SU-DHL-6 (cell line): ENCODE measurements at regions not wholly inside any gene's neighbourhood (a gene's known extent, or its start where the extent isn't known, plus 50 kb on each side); places are given as distances from the start of the nearest gene placed in this dataset.

Experiments used
- H2AFZ ChIP-seq: fragments of 200-600 bp; sonication (generic); 2 replicates; pipeline ENCODE4 v1.6.1; 2014; ENCODE audit warnings: low read depth, mild to moderate bottlenecking, moderate library complexity, mixed read lengths, antibody characterized with exemption, low read length; ENCODE audit not compliant: severe bottlenecking
- H3F3A ChIP-seq: fragments of 200-600 bp; shearing (Covaris generic); 2 replicates; pipeline ENCODE4 v1.6.0; 2016; ENCODE audit warnings: antibody characterized with exemption, mild to moderate bottlenecking; ENCODE audit not compliant: insufficient read depth
- H3K27ac ChIP-seq: fragments of 200-600 bp; sonication (generic); 2 replicates; pipeline ENCODE4 v1.5.1; 2016; ENCODE audit warnings: low read depth, mild to moderate bottlenecking, low read length, moderate library complexity, mixed read lengths
- H3K27me3 ChIP-seq: fragments of 200-600 bp; sonication (generic), shearing (Covaris generic); 2 replicates; pipeline ENCODE4 v1.6.0; 2014; ENCODE audit warnings: mild to moderate bottlenecking, low read length
- H3K36me3 ChIP-seq: fragments of 200-600 bp; sonication (generic); 2 replicates; pipeline ENCODE4 v1.6.1; 2014; ENCODE audit warnings: mild to moderate bottlenecking, low read length, mixed read lengths
- H3K4me2 ChIP-seq: fragments of 300-600, 200-600 bp; shearing (Covaris generic), sonication (generic); 2 replicates; pipeline ENCODE4 v1.6.0; 2014; ENCODE audit warnings: low read length, low read depth, mild to moderate bottlenecking; ENCODE audit not compliant: poor library complexity, severe bottlenecking
- H3K4me3 ChIP-seq: fragments of 200-600 bp; sonication (generic); 2 replicates; pipeline ENCODE4 v1.5.1; 2014; ENCODE audit warnings: antibody characterized with exemption, low read length, mild to moderate bottlenecking, mixed read lengths; ENCODE audit not compliant: insufficient read depth, poor library complexity, severe bottlenecking
- H3K79me2 ChIP-seq: fragments of 200-600 bp; sonication (generic); 2 replicates; pipeline ENCODE4 v1.6.1; 2014; ENCODE audit warnings: mild to moderate bottlenecking, low read length, moderate library complexity; ENCODE audit not compliant: insufficient read depth
- H3K9ac ChIP-seq: fragments of 200-600 bp; sonication (generic); 2 replicates; pipeline ENCODE4 v1.7.0; 2014; ENCODE audit warnings: mild to moderate bottlenecking, low read length
- H3K9me2 ChIP-seq: fragments of 200-600 bp; sonication (generic); replicated peaks from 2 replicates; pipeline ENCODE4 v1.6.1; 2014; ENCODE audit warnings: low read length; ENCODE audit not compliant: insufficient read depth
- H3K9me3 ChIP-seq: fragments of 200-600 bp; sonication (generic); 2 replicates; pipeline ENCODE4 v1.6.1; 2014; ENCODE audit warnings: low read length, mixed read lengths; ENCODE audit not compliant: insufficient read depth
- H4K20me1 ChIP-seq: fragments of 200-600 bp; sonication (generic); 2 replicates; pipeline ENCODE4 v1.6.1; 2014; ENCODE audit warnings: low read depth, mild to moderate bottlenecking, antibody characterized with exemption, low read length, moderate library complexity, mixed read lengths
- CTCF ChIP-seq: fragments of 200-600 bp; sonication (generic); IDR thresholded peaks from one replicate; pipeline ENCODE4 v1.5.1; 2017; ENCODE audit warnings: antibody characterized with exemption, mild to moderate bottlenecking, low read length, moderate library complexity; ENCODE audit not compliant: insufficient read depth, poor library complexity, severe bottlenecking
- EZH2phosphoT487 ChIP-seq: fragments of 200-600 bp; sonication (generic), shearing (Covaris generic); conservative IDR thresholded peaks from 2 replicates; pipeline ENCODE4 v1.6.1; 2018; ENCODE audit warnings: mild to moderate bottlenecking, antibody characterized with exemption, low read length, moderate library complexity, mixed read lengths

GRCh38 chr1:96981181-96981580, 259.6 kb downstream of the PTBP2 start:
- TF ChIP-seq CTCF (no peak), EZH2phosphoT487 (no peak)
- no peaks in the 10 kb centered on the region for H3K9me3 ChIP-seq
- H3K27me3 ChIP-seq: no peaks in the 10 kb centered on the region
- no peaks in the 10 kb centered on the region for H3K79me2 ChIP-seq
- no peaks in the 10 kb centered on the region for H3F3A ChIP-seq
- no peaks in the 10 kb centered on the region for H4K20me1 ChIP-seq
- H3K9ac ChIP-seq: no peak overlapping the region
- no peaks in the 10 kb centered on the region for H3K36me3 ChIP-seq
- no peak overlapping the region for H3K4me2 ChIP-seq
- no peak overlapping the region for H3K4me3 ChIP-seq
- no peaks in the 10 kb centered on the region for H3K9me2 ChIP-seq
- H2AFZ ChIP-seq: no peak overlapping the region
- H3K27ac ChIP-seq: no peak overlapping the region

GRCh38 chr1:96982118-96982517, 260.5 kb downstream of the PTBP2 start:
- H2AFZ ChIP-seq: no peak overlapping the region
- H3K36me3 ChIP-seq: no peaks in the 10 kb centered on the region
- no peak overlapping the region for H3K9ac ChIP-seq
- H4K20me1 ChIP-seq: no peaks in the 10 kb centered on the region
- no peaks in the 10 kb centered on the region for H3K9me3 ChIP-seq
- H3K4me3 ChIP-seq: no peak overlapping the region
- H3K79me2 ChIP-seq: no peaks in the 10 kb centered on the region
- TF ChIP-seq EZH2phosphoT487 (no peak), CTCF (no peak)
- no peaks in the 10 kb centered on the region for H3F3A ChIP-seq
- no peak overlapping the region for H3K4me2 ChIP-seq
- no peaks in the 10 kb centered on the region for H3K27me3 ChIP-seq
- H3K27ac ChIP-seq: no peak overlapping the region
- no peaks in the 10 kb centered on the region for H3K9me2 ChIP-seq

GRCh38 chr1:96983866-96984265, 262.3 kb downstream of the PTBP2 start:
- H3K36me3 ChIP-seq: no peaks in the 10 kb centered on the region
- H2AFZ ChIP-seq: no peak overlapping the region
- H3K9me2 ChIP-seq: no peaks in the 10 kb centered on the region
- no peak overlapping the region for H3K27ac ChIP-seq
- no peak overlapping the region for H3K4me2 ChIP-seq
- TF ChIP-seq CTCF (no peak), EZH2phosphoT487 (no peak)
- H4K20me1 ChIP-seq: no peaks in the 10 kb centered on the region
- H3K9me3 ChIP-seq: no peaks in the 10 kb centered on the region
- no peaks in the 10 kb centered on the region for H3F3A ChIP-seq
- H3K27me3 ChIP-seq: no peaks in the 10 kb centered on the region
- no peak overlapping the region for H3K9ac ChIP-seq
- H3K4me3 ChIP-seq: no peak overlapping the region
- no peaks in the 10 kb centered on the region for H3K79me2 ChIP-seq

GRCh38 chr1:96987186-96987703, 265.7 kb downstream of the PTBP2 start:
- Histone ChIP-seq H2AFZ (no peak overlapping the region), H3F3A (no peaks in the 10 kb centered on the region), H3K27me3 (no peaks in the 10 kb centered on the region), H3K9me3 (no peaks in the 10 kb centered on the region), H3K9me2 (no peaks in the 10 kb centered on the region), H4K20me1 (no peaks in the 10 kb centered on the region), H3K79me2 (no peaks in the 10 kb centered on the region), H3K9ac (no peak overlapping the region), H3K27ac (no peak overlapping the region), H3K4me3 (no peak overlapping the region), H3K36me3 (no peaks in the 10 kb centered on the region), H3K4me2 (no peak overlapping the region)
- TF ChIP-seq EZH2phosphoT487: no peak
- TF ChIP-seq CTCF: no peak
